Uterus (tissue), 2 donors: ENCODE measurements at regions not wholly inside any gene's neighbourhood (a gene's known extent, or its start where the extent isn't known, plus 50 kb on each side); places are given as distances from the start of the nearest gene placed in this dataset.

ENCODE experiments used
- POLR2A ChIP-seq, 2 donors: fragments of 450-650 bp; IDR thresholded peaks; one replicate each; pipeline ENCODE4 v1.6.1; 2016; ENCODE audit warnings: antibody characterized with exemption in 2 of 2, mild to moderate bottlenecking in 1 of 2, moderate library complexity in 1 of 2
- TF ChIP-seq, protein P1 (sequence below), 4 experiments: fragments of 200-600 bp in 2 of 4; fragments of 450-650 bp in 2 of 4; sonication (generic) in 2 of 4; IDR thresholded peaks; one replicate each; pipeline ENCODE4 v1.5.1; 2016 to 2019; ENCODE audit warnings: antibody characterized with exemption in 4 of 4, mild to moderate bottlenecking in 2 of 4, moderate library complexity in 1 of 4

DNA sequence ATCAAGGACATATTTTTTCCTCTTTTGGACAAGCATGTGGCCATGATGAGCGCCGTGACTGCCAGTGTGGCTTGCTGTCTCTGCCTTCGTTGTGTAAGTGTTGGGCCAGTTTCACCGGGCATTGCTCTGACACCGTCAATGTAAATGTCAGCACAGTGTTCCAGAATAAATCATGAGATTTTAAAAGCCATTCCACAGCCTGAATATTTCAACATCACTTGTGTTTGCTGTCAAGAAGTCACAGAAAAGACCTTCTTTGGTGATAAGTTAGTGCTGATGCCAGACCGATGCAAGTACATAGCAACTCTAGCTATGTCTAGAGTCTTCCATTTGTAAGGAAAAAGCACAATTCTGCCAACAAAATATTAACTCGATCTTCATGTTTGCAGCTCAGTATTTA, 467.8 kb downstream of the TBC1D22A start:
- TF ChIP-seq POLR2A (IDR thresholded peaks at IDR 0.05), result no peak
- TF ChIP-seq, protein P1, sequence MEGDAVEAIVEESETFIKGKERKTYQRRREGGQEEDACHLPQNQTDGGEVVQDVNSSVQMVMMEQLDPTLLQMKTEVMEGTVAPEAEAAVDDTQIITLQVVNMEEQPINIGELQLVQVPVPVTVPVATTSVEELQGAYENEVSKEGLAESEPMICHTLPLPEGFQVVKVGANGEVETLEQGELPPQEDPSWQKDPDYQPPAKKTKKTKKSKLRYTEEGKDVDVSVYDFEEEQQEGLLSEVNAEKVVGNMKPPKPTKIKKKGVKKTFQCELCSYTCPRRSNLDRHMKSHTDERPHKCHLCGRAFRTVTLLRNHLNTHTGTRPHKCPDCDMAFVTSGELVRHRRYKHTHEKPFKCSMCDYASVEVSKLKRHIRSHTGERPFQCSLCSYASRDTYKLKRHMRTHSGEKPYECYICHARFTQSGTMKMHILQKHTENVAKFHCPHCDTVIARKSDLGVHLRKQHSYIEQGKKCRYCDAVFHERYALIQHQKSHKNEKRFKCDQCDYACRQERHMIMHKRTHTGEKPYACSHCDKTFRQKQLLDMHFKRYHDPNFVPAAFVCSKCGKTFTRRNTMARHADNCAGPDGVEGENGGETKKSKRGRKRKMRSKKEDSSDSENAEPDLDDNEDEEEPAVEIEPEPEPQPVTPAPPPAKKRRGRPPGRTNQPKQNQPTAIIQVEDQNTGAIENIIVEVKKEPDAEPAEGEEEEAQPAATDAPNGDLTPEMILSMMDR (IDR thresholded peaks at IDR 0.05), result no peak
